Choroid plexus epithelial cell (primary cell): ENCODE measurements at regions not wholly inside any gene's neighbourhood (a gene's known extent, or its start where the extent isn't known, plus 50 kb on each side); places are given as distances from the start of the nearest gene placed in this dataset.

Experiments used
- DNase-seq: peaks from one replicate; pipeline ENCODE4 v3.0.0-alpha.2; 2010; ENCODE audit warnings: low read depth
- H3K4me3 ChIP-seq: 2 replicates; pipeline ENCODE4 v1.5.1; 2011; ENCODE audit warnings: low read depth, mild to moderate bottlenecking, control low read depth, low read length, moderate library complexity
- TF ChIP-seq, protein P1 (sequence below): conservative IDR thresholded peaks from 2 replicates; pipeline ENCODE4 v1.5.1; 2011; ENCODE audit warnings: low read depth, mild to moderate bottlenecking, control low read depth, inconsistent platforms, low read length, moderate library complexity

- no peak for DNase-seq
- TF ChIP-seq, protein P1, sequence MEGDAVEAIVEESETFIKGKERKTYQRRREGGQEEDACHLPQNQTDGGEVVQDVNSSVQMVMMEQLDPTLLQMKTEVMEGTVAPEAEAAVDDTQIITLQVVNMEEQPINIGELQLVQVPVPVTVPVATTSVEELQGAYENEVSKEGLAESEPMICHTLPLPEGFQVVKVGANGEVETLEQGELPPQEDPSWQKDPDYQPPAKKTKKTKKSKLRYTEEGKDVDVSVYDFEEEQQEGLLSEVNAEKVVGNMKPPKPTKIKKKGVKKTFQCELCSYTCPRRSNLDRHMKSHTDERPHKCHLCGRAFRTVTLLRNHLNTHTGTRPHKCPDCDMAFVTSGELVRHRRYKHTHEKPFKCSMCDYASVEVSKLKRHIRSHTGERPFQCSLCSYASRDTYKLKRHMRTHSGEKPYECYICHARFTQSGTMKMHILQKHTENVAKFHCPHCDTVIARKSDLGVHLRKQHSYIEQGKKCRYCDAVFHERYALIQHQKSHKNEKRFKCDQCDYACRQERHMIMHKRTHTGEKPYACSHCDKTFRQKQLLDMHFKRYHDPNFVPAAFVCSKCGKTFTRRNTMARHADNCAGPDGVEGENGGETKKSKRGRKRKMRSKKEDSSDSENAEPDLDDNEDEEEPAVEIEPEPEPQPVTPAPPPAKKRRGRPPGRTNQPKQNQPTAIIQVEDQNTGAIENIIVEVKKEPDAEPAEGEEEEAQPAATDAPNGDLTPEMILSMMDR: no peak
- no peak overlapping the region for H3K4me3 ChIP-seq
These were observed 64.7 kb upstream of the CCDC39 start for GRCh38 chr3:180743813-180744590.

- no peak for DNase-seq
- TF ChIP-seq, protein P1: no peak
These were observed 68.6 kb upstream of the CCDC39 start for GRCh38 chr3:180747805-180748361.

DNA sequence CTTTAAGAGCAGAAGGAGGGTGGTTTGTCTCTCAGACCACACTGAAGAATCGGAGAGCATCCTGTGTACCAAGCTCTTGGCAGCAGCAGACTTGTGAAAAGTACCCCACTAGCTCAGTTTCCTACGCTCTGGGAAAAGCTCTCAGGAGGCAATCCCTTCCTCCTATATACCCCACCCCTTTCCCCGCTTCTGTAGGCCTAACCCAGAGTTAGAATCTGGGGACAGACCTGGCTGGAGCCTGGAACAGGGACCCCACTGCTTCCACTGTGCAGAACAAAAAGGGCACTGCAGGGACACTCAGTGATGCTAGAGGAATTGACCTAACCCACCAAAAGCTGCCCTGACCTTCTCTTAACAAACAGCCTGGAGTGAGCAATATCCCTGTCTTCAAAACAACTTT lies 70.0 kb upstream of the CCDC39 start:
- TF ChIP-seq, protein P1: no peak
- no peak for DNase-seq

More at GRCh38 chr3:180747805-180748361, 68.6 kb upstream of the CCDC39 start:
- no peak overlapping the region for H3K4me3 ChIP-seq

DNA sequence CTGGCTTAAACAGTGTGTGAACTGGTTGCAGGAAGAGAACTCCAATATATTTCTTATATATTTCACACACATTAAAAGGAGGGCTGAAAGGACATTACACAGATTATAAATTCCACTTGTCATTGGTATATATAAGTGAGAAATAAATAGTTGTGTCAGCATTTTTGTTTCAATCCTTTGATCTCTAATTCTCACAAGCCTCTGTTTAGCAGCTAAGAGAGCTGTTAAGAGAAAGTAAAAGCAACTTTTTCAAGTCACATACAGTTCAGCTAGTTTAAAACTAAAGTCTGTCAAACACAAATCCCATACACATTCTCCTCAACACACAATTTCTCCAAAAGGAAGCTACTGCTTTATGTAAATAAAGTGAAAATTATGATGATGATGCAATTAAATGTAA lies 70.5 kb upstream of the CCDC39 start:
- no peak overlapping the region for H3K4me3 ChIP-seq
- no peak for DNase-seq
- TF ChIP-seq, protein P1: no peak

More for the DNA sequence above, 70.0 kb upstream of the CCDC39 start:
- no peak overlapping the region for H3K4me3 ChIP-seq

- TF ChIP-seq, protein P1: no peak
- DNase-seq: no peak
- H3K4me3 ChIP-seq: no peak overlapping the region
These were observed 76.3 kb upstream of the CCDC39 start for GRCh38 chr3:180755556-180755955.

GRCh38 chr3:180762866-180763265 lies 83.6 kb upstream of the CCDC39 start:
- no peak overlapping the region for H3K4me3 ChIP-seq
- no peak for DNase-seq
- TF ChIP-seq, protein P1: no peak

- H3K4me3 ChIP-seq: no peak overlapping the region
- TF ChIP-seq, protein P1: no peak
These were observed 85.2 kb upstream of the CCDC39 start for GRCh38 chr3:180764481-180764880.

More at GRCh38 chr3:180764481-180764880, 85.2 kb upstream of the CCDC39 start:
- DNase-seq: no peak
